SU-DHL-6 (cell line): ENCODE measurements at regions not wholly inside any gene's neighbourhood (a gene's known extent, or its start where the extent isn't known, plus 50 kb on each side); places are given as distances from the start of the nearest gene placed in this dataset.

ENCODE experiments used
- H2AFZ ChIP-seq: fragments of 200-600 bp; sonication (generic); 2 replicates; pipeline ENCODE4 v1.6.1; 2014; ENCODE audit warnings: low read depth, mild to moderate bottlenecking, moderate library complexity, mixed read lengths, antibody characterized with exemption, low read length; ENCODE audit not compliant: severe bottlenecking
- H3F3A ChIP-seq: fragments of 200-600 bp; shearing (Covaris generic); 2 replicates; pipeline ENCODE4 v1.6.0; 2016; ENCODE audit warnings: antibody characterized with exemption, mild to moderate bottlenecking; ENCODE audit not compliant: insufficient read depth
- H3K27ac ChIP-seq: fragments of 200-600 bp; sonication (generic); 2 replicates; pipeline ENCODE4 v1.5.1; 2016; ENCODE audit warnings: low read depth, mild to moderate bottlenecking, low read length, moderate library complexity, mixed read lengths
- H3K27me3 ChIP-seq: fragments of 200-600 bp; sonication (generic), shearing (Covaris generic); 2 replicates; pipeline ENCODE4 v1.6.0; 2014; ENCODE audit warnings: mild to moderate bottlenecking, low read length
- H3K36me3 ChIP-seq: fragments of 200-600 bp; sonication (generic); 2 replicates; pipeline ENCODE4 v1.6.1; 2014; ENCODE audit warnings: mild to moderate bottlenecking, low read length, mixed read lengths
- H3K4me2 ChIP-seq: fragments of 300-600, 200-600 bp; shearing (Covaris generic), sonication (generic); 2 replicates; pipeline ENCODE4 v1.6.0; 2014; ENCODE audit warnings: low read length, low read depth, mild to moderate bottlenecking; ENCODE audit not compliant: poor library complexity, severe bottlenecking
- H3K4me3 ChIP-seq: fragments of 200-600 bp; sonication (generic); 2 replicates; pipeline ENCODE4 v1.5.1; 2014; ENCODE audit warnings: antibody characterized with exemption, low read length, mild to moderate bottlenecking, mixed read lengths; ENCODE audit not compliant: insufficient read depth, poor library complexity, severe bottlenecking
- H3K79me2 ChIP-seq: fragments of 200-600 bp; sonication (generic); 2 replicates; pipeline ENCODE4 v1.6.1; 2014; ENCODE audit warnings: mild to moderate bottlenecking, low read length, moderate library complexity; ENCODE audit not compliant: insufficient read depth
- H3K9ac ChIP-seq: fragments of 200-600 bp; sonication (generic); 2 replicates; pipeline ENCODE4 v1.7.0; 2014; ENCODE audit warnings: mild to moderate bottlenecking, low read length
- H3K9me2 ChIP-seq: fragments of 200-600 bp; sonication (generic); replicated peaks from 2 replicates; pipeline ENCODE4 v1.6.1; 2014; ENCODE audit warnings: low read length; ENCODE audit not compliant: insufficient read depth
- H3K9me3 ChIP-seq: fragments of 200-600 bp; sonication (generic); 2 replicates; pipeline ENCODE4 v1.6.1; 2014; ENCODE audit warnings: low read length, mixed read lengths; ENCODE audit not compliant: insufficient read depth
- H4K20me1 ChIP-seq: fragments of 200-600 bp; sonication (generic); 2 replicates; pipeline ENCODE4 v1.6.1; 2014; ENCODE audit warnings: low read depth, mild to moderate bottlenecking, antibody characterized with exemption, low read length, moderate library complexity, mixed read lengths
- EZH2phosphoT487 ChIP-seq: fragments of 200-600 bp; sonication (generic), shearing (Covaris generic); conservative IDR thresholded peaks from 2 replicates; pipeline ENCODE4 v1.6.1; 2018; ENCODE audit warnings: mild to moderate bottlenecking, antibody characterized with exemption, low read length, moderate library complexity, mixed read lengths
- TF ChIP-seq, protein P1 (sequence below): fragments of 200-600 bp; sonication (generic); IDR thresholded peaks from one replicate; pipeline ENCODE4 v1.5.1; 2017; ENCODE audit warnings: antibody characterized with exemption, mild to moderate bottlenecking, low read length, moderate library complexity; ENCODE audit not compliant: insufficient read depth, poor library complexity, severe bottlenecking

- Histone ChIP-seq H4K20me1 (no peaks in the 10 kb centered on the region), H3K27ac (no peak overlapping the region), H3K27me3 (no peaks in the 10 kb centered on the region), H3K36me3 (no peaks in the 10 kb centered on the region), H3K4me2 (no peak overlapping the region), H3K79me2 (no peaks in the 10 kb centered on the region), H3K9ac (no peak overlapping the region), H3F3A (no peaks in the 10 kb centered on the region), H3K9me3 (no peaks in the 10 kb centered on the region), H3K4me3 (no peak overlapping the region), H2AFZ (no peak overlapping the region), H3K9me2 (no peaks in the 10 kb centered on the region)
- TF ChIP-seq, protein P1, sequence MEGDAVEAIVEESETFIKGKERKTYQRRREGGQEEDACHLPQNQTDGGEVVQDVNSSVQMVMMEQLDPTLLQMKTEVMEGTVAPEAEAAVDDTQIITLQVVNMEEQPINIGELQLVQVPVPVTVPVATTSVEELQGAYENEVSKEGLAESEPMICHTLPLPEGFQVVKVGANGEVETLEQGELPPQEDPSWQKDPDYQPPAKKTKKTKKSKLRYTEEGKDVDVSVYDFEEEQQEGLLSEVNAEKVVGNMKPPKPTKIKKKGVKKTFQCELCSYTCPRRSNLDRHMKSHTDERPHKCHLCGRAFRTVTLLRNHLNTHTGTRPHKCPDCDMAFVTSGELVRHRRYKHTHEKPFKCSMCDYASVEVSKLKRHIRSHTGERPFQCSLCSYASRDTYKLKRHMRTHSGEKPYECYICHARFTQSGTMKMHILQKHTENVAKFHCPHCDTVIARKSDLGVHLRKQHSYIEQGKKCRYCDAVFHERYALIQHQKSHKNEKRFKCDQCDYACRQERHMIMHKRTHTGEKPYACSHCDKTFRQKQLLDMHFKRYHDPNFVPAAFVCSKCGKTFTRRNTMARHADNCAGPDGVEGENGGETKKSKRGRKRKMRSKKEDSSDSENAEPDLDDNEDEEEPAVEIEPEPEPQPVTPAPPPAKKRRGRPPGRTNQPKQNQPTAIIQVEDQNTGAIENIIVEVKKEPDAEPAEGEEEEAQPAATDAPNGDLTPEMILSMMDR = no peak
- no peak for TF ChIP-seq EZH2phosphoT487
These were observed 719.1 kb downstream of the UQCRFS1 start for GRCh38 chr19:28493884-28494283.

DNA sequence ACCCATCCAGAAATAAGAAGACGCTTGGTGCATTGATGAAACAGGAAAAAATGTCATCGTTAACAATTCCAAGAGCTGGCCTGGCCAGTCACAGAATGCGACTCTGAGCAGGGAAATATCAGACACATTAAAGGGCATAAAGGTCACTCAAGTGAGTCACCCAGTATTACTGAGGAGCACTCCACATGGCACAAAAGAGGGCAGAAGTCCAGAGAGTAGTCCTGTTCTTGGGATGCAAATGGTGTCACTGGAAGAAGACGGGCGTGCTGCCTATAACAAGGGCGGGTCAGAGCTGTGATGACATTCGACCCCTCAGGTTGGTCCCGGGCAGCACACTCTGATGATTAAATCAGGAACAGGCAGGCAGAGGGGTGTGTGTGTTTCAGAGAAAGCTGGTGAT lies 720.3 kb downstream of the UQCRFS1 start:
- Histone ChIP-seq H3K4me2 (no peak overlapping the region), H3K4me3 (no peak overlapping the region), H3K27ac (no peak overlapping the region), H3K9me3 (no peaks in the 10 kb centered on the region), H3F3A (peaks cover 8% of the 10 kb centered on the region; the same call in 1 of the 2 replicates), H3K36me3 (no peaks in the 10 kb centered on the region), H2AFZ (no peak overlapping the region), H3K27me3 (no peaks in the 10 kb centered on the region), H4K20me1 (no peaks in the 10 kb centered on the region), H3K9me2 (no peaks in the 10 kb centered on the region), H3K79me2 (no peaks in the 10 kb centered on the region), H3K9ac (no peak overlapping the region)
- no peak for TF ChIP-seq EZH2phosphoT487
- TF ChIP-seq, protein P1 = no peak

DNA sequence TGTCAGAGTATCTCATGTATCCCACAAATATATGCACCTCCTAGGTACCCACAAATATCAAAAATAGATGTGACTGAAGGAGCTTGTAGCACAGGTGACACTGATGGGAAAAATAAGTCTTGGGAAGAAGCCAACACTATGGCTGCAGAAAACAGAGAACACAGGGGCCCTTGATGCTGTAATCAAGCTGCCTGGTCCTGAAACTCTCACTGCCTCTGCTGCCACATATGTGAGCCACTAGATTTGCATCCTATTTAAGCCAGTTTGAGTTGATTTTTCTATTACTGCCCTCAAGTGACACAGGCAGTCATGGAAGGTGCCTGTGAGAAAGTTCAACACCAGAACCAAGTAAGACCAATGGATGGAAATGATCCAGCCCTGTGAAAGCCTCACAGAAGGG lies 720.8 kb downstream of the UQCRFS1 start:
- Histone ChIP-seq H3K9me2 (no peaks in the 10 kb centered on the region), H3F3A (peaks cover 9% of the 10 kb centered on the region; the same call in 1 of the 2 replicates), H3K4me2 (no peak overlapping the region), H3K4me3 (no peak overlapping the region), H3K9me3 (no peaks in the 10 kb centered on the region), H3K27me3 (no peaks in the 10 kb centered on the region), H2AFZ (no peak overlapping the region), H3K79me2 (no peaks in the 10 kb centered on the region), H3K27ac (no peak overlapping the region), H3K36me3 (no peaks in the 10 kb centered on the region), H4K20me1 (no peaks in the 10 kb centered on the region), H3K9ac (no peak overlapping the region)
- TF ChIP-seq, protein P1 = no peak
- no peak for TF ChIP-seq EZH2phosphoT487

DNA sequence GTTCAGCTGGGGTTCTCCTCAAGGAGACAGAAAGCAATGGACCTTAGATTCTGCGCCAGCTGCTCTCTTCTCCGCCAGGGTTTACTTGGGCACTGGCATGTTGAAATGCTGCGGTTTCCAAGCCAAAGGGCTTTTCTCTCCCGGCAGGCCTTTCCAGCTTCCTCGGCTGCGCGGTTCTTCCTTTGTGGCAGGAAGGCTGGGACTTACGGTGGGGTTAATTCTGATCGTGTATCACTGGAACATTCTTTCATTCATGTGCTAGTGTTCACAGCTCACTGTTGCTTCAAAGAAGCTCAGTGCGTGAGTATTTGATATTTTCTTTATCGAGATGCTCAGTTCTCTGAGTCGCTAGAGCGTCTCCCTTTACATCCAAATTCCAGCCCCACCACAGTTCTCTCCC lies 723.2 kb downstream of the UQCRFS1 start:
- H3K27ac ChIP-seq = no peak overlapping the region

More for the DNA sequence above, 723.2 kb downstream of the UQCRFS1 start:
- no peaks in the 10 kb centered on the region for H3K27me3 ChIP-seq
- H3K9ac ChIP-seq = no peak overlapping the region
- H3K4me2 ChIP-seq = no peak overlapping the region
- H3K36me3 ChIP-seq = no peaks in the 10 kb centered on the region
- H2AFZ ChIP-seq = no peak overlapping the region
- H3K4me3 ChIP-seq = no peak overlapping the region
- H3K79me2 ChIP-seq = no peaks in the 10 kb centered on the region
- H3F3A ChIP-seq = peaks cover 9% of the 10 kb centered on the region; the same call in 1 of the 2 replicates
- no peaks in the 10 kb centered on the region for H4K20me1 ChIP-seq
- no peaks in the 10 kb centered on the region for H3K9me2 ChIP-seq
- no peak for TF ChIP-seq EZH2phosphoT487
- TF ChIP-seq, protein P1 = no peak
- H3K9me3 ChIP-seq = no peaks in the 10 kb centered on the region
